ENCODE measurements at regions not wholly inside any gene's neighbourhood (a gene's known extent, or its start where the extent isn't known, plus 50 kb on each side); places are given as distances from the start of the nearest gene placed in this dataset.

- no peak for TF ChIP-seq CTCF (conservative IDR thresholded peaks at IDR 0.05; ENCODE audit: low read length)
- Histone ChIP-seq H3K79me2 (ENCODE audit: insufficient read depth, low read depth, low read length) (no peaks in the 10 kb centered on the region), H3K4me1 (ENCODE audit: insufficient read depth, low read length, poor library complexity, severe bottlenecking) (peaks cover 29% of the 10 kb centered on the region), H3K4me3 (ENCODE audit: low read depth, low read length, poor library complexity, severe bottlenecking) (no peak overlapping the region), H3K36me3 (ENCODE audit: insufficient read depth, low read length) (no peaks in the 10 kb centered on the region), H3K9me3 (ENCODE audit: low read length) (peaks cover 9% of the 10 kb centered on the region), H3K4me2 (ENCODE audit: low read length) (peak overlapping the region; percentile 29; the same call in 1 of the 2 replicates), H2AFZ (ENCODE audit: low read length) (peak overlapping the region; percentile 59), H4K20me1 (ENCODE audit: insufficient read depth, low read length) (no peaks in the 10 kb centered on the region), H3K9me2 (ENCODE audit: insufficient read depth, low read length) (no peaks in the 10 kb centered on the region), H3K27ac (ENCODE audit: low read depth, low read length, poor library complexity, severe bottlenecking) (no peak overlapping the region)
- POLR2A ChIA-PET: interaction anchor here (0.7 to 4.2 kb wide), 5 partner anchors 13 to 71 kb away, joined by 3 to 26 read pairs (median 6); no protein-coding TSS in a partner anchor
- intact Hi-C loops (cut with micrococcal nuclease; ENCODE audit: unreplicated experiment): loop anchor here (5.0 kb wide), 1 partner anchor 121 kb away; no protein-coding TSS in a partner anchor
- BruUV-seq (replicated peaks): no TSS peak
- CTCF ChIA-PET (ENCODE audit: unreplicated experiment): interaction anchor here (1.0 kb wide), 1 partner anchor 14 kb away, joined by 4 read pairs; no protein-coding TSS in a partner anchor
- DNase-seq (ENCODE audit: low spot score): no peak
Measured at GRCh38 chr21:14616380-14617039, 70.4 kb upstream of the SAMSN1 start.

GRCh38 chr21:14615359-14615974 is 69.4 kb upstream of the SAMSN1 start:
- intact Hi-C loops (cut with micrococcal nuclease; ENCODE audit: unreplicated experiment): loop anchor here (5.0 kb wide), 1 partner anchor 122 kb away; no protein-coding TSS in a partner anchor
- no peak for DNase-seq (ENCODE audit: low spot score)
- Histone ChIP-seq H3K9me3 (ENCODE audit: low read length) (peaks cover 7% of the 10 kb centered on the region), H3K36me3 (ENCODE audit: insufficient read depth, low read length) (no peaks in the 10 kb centered on the region), H3K79me2 (ENCODE audit: insufficient read depth, low read depth, low read length) (no peaks in the 10 kb centered on the region), H2AFZ (ENCODE audit: low read length) (no peak overlapping the region), H4K20me1 (ENCODE audit: insufficient read depth, low read length) (no peaks in the 10 kb centered on the region), H3K4me2 (ENCODE audit: low read length) (no peak overlapping the region), H3K9me2 (ENCODE audit: insufficient read depth, low read length) (no peaks in the 10 kb centered on the region), H3K4me1 (ENCODE audit: insufficient read depth, low read length, poor library complexity, severe bottlenecking) (peaks cover 29% of the 10 kb centered on the region), H3K4me3 (ENCODE audit: low read depth, low read length, poor library complexity, severe bottlenecking) (no peak overlapping the region), H3K27ac (ENCODE audit: low read depth, low read length, poor library complexity, severe bottlenecking) (no peak overlapping the region)
- ChIA-PET POLR2A (interaction anchor here (0.6 to 2.7 kb wide), 6 partner anchors 12 to 1407 kb away, joined by 3 to 22 read pairs (median 4); no protein-coding TSS in a partner anchor), CTCF (ENCODE audit: unreplicated experiment) (no interaction called here)
- TF ChIP-seq EZH2phosphoT487 (IDR thresholded peaks at IDR 0.05; ENCODE audit: borderline replicate concordance, low read depth, low read length) (no peak), CTCF (conservative IDR thresholded peaks at IDR 0.05; ENCODE audit: low read length) (no peak)
- BruUV-seq (replicated peaks): no TSS peak

GRCh38 chr21:14614287-14614686 is 68.2 kb upstream of the SAMSN1 start:
- POLR2A ChIA-PET: interaction anchor here (0.9 to 2.7 kb wide), 4 partner anchors 8 to 148 kb away, joined by 3 to 22 read pairs (median 4); no protein-coding TSS in a partner anchor
- CTCF ChIA-PET (ENCODE audit: unreplicated experiment): no interaction called here
- H3K4me1 ChIP-seq (ENCODE audit: insufficient read depth, low read length, poor library complexity, severe bottlenecking): peaks cover 29% of the 10 kb centered on the region

More at GRCh38 chr21:14614287-14614686, 68.2 kb upstream of the SAMSN1 start:
- no peak overlapping the region for H2AFZ ChIP-seq (ENCODE audit: low read length)
- no TSS peak for BruUV-seq (replicated peaks)
- no peaks in the 10 kb centered on the region for H4K20me1 ChIP-seq (ENCODE audit: insufficient read depth, low read length)
- H3K4me2 ChIP-seq (ENCODE audit: low read length): no peak overlapping the region
- H3K27ac ChIP-seq (ENCODE audit: low read depth, low read length, poor library complexity, severe bottlenecking): no peak overlapping the region
- H3K36me3 ChIP-seq (ENCODE audit: insufficient read depth, low read length): no peaks in the 10 kb centered on the region
- peaks cover 3% of the 10 kb centered on the region; the same call in 1 of the 2 replicates for H3K9me3 ChIP-seq (ENCODE audit: low read length)
- DNase-seq (ENCODE audit: low spot score): no peak
- no peaks in the 10 kb centered on the region for H3K79me2 ChIP-seq (ENCODE audit: insufficient read depth, low read depth, low read length)
- H3K4me3 ChIP-seq (ENCODE audit: low read depth, low read length, poor library complexity, severe bottlenecking): no peak overlapping the region
- no peaks in the 10 kb centered on the region for H3K9me2 ChIP-seq (ENCODE audit: insufficient read depth, low read length)
- intact Hi-C loops (cut with micrococcal nuclease; ENCODE audit: unreplicated experiment): no loop called here
- TF ChIP-seq EZH2phosphoT487 (IDR thresholded peaks at IDR 0.05; ENCODE audit: borderline replicate concordance, low read depth, low read length) (no peak), CTCF (conservative IDR thresholded peaks at IDR 0.05; ENCODE audit: low read length) (no peak)
